WTC11 (cell line): ENCODE measurements at regions not wholly inside any gene's neighbourhood (a gene's known extent, or its start where the extent isn't known, plus 50 kb on each side); places are given as distances from the start of the nearest gene placed in this dataset.

ENCODE experiments used
- ATAC-seq: fragments of 200-7000 bp; cut with Tn5 transposase; 2 replicates; pipeline ENCODE4 v1.10.0; 2021; ENCODE audit warnings: mild to moderate bottlenecking, moderate library complexity
- CTCF ChIA-PET: fragments of 300-600 bp; sonication (Branson Sonifier 250); formaldehyde crosslinking; loops from one replicate; lab custom pipeline; 2021; ENCODE audit warnings: antibody characterized with exemption; lab: Charles Lee
- POLR2A ChIA-PET: fragments of 350-600 bp; sonication (Branson Sonifier 250); formaldehyde crosslinking; loops from one replicate; lab custom pipeline; 2021; ENCODE audit warnings: antibody characterized with exemption; lab: Charles Lee
- DNase-seq: peaks from one replicate; pipeline ENCODE4 v3.0.0; 2021; ENCODE audit warnings: low spot score
- H3K27ac Mint-ChIP-seq: 2 replicates; pipeline ENCODE4 v1.8.0; 2021; ENCODE audit warnings: mixed read lengths
- H3K27me3 Mint-ChIP-seq: 2 replicates; pipeline ENCODE4 v1.8.0; 2021; ENCODE audit warnings: low read depth, mild to moderate bottlenecking, moderate library complexity, mixed read lengths
- H3K36me3 Mint-ChIP-seq: 2 replicates; pipeline ENCODE4 v1.8.0; 2021; ENCODE audit warnings: mixed read lengths
- H3K4me1 Mint-ChIP-seq: 2 replicates; pipeline ENCODE4 v1.8.0; 2022; ENCODE audit warnings: mixed read lengths
- H3K4me3 Mint-ChIP-seq: 2 replicates; pipeline ENCODE4 v1.8.0; 2021; ENCODE audit warnings: mild to moderate bottlenecking, moderate library complexity, mixed read lengths
- H3K9me3 Mint-ChIP-seq: 2 replicates; pipeline ENCODE4 v1.8.0; 2021; ENCODE audit warnings: mixed read lengths
- AR ChIP-seq: fragments of 250-450 bp; sonication (Bioruptor Pico); IDR thresholded peaks from 2 replicates; pipeline ENCODE4 v1.9.0; 2021; ENCODE audit warnings: mild to moderate bottlenecking
- FOXJ3 ChIP-seq: sonication (generic); formaldehyde crosslinking; IDR thresholded peaks from 2 replicates; pipeline ENCODE4 v1.9.0; 2021; ENCODE audit warnings: missing genetic modification reagents, mild to moderate bottlenecking, borderline replicate concordance
- IRF1 ChIP-seq: sonication (generic); formaldehyde crosslinking; IDR thresholded peaks from 2 replicates; pipeline ENCODE4 v1.8.0; 2023; ENCODE audit warnings: missing genetic modification reagents
- JAZF1 ChIP-seq: fragments of 250-450 bp; sonication (Bioruptor Pico); IDR thresholded peaks from 2 replicates; pipeline ENCODE4 v1.9.0; 2021; ENCODE audit warnings: moderate library complexity, mild to moderate bottlenecking, inconsistent platforms
- MLX ChIP-seq: sonication (generic); formaldehyde crosslinking; IDR thresholded peaks from 2 replicates; pipeline ENCODE4 v1.8.1; 2023; ENCODE audit warnings: mild to moderate bottlenecking, missing genetic modification reagents, moderate library complexity
- PRRX2 ChIP-seq: fragments of 250-450 bp; sonication (Bioruptor Pico); IDR thresholded peaks from 2 replicates; pipeline ENCODE4 v1.8.0; 2021; ENCODE audit warnings: mild to moderate bottlenecking
- USF1 ChIP-seq: sonication (generic); formaldehyde crosslinking; IDR thresholded peaks from 2 replicates; pipeline ENCODE4 v1.8.0; 2022; ENCODE audit warnings: mild to moderate bottlenecking, missing genetic modification reagents
- ZNF232 ChIP-seq: sonication (generic); formaldehyde crosslinking; IDR thresholded peaks from 2 replicates; pipeline ENCODE4 v1.8.0; 2022; ENCODE audit warnings: mild to moderate bottlenecking, missing genetic modification reagents
- ZNF396 ChIP-seq: fragments of 250-450 bp; sonication (Bioruptor Pico); IDR thresholded peaks from 2 replicates; pipeline ENCODE4 v1.8.0; 2021; ENCODE audit warnings: mild to moderate bottlenecking, moderate library complexity, borderline replicate concordance
- ZNF512 ChIP-seq: sonication (generic); formaldehyde crosslinking; IDR thresholded peaks from 2 replicates; pipeline ENCODE4 v1.8.1; 2022; ENCODE audit warnings: missing genetic modification reagents, borderline replicate concordance
- TF ChIP-seq, protein P1 (sequence below): sonication (generic); formaldehyde crosslinking; IDR thresholded peaks from 2 replicates; pipeline ENCODE4 v1.8.0; 2022; ENCODE audit warnings: mild to moderate bottlenecking, missing genetic modification reagents
- TF ChIP-seq, protein P2 (sequence below): fragments of 250-450 bp; sonication (Bioruptor Pico); IDR thresholded peaks from 2 replicates; pipeline ENCODE4 v1.9.0; 2021; ENCODE audit warnings: mild to moderate bottlenecking, borderline replicate concordance
- TF ChIP-seq, protein P3 (sequence below): sonication (generic); formaldehyde crosslinking; IDR thresholded peaks from 2 replicates; pipeline ENCODE4 v1.8.0; 2022; ENCODE audit warnings: mild to moderate bottlenecking, missing genetic modification reagents

- TF ChIP-seq AR (CRISPR knock-in tag), result no peak
- no peak for TF ChIP-seq FOXJ3 (CRISPR knock-in tag)
- TF ChIP-seq ZNF396 (CRISPR knock-in tag), result no peak
Measured at GRCh38 chr4:29861307-29861706, 858.9 kb upstream of the PCDH7 start (continued).

GRCh38 chr4:29867412-29867811 lies 852.8 kb upstream of the PCDH7 start:
- peaks cover 71% of the 10 kb centered on the region for H3K9me3 Mint-ChIP-seq
- CTCF ChIA-PET, result no interaction called here
- no peak for DNase-seq
- no peak overlapping the region for H3K4me3 Mint-ChIP-seq
- no peak for ATAC-seq
- POLR2A ChIA-PET, result no interaction called here
- TF ChIP-seq ZNF232 (no peak), ZNF512 (CRISPR knock-in tag) (no peak), USF1 (CRISPR knock-in tag) (no peak), AR (CRISPR knock-in tag) (no peak), PRRX2 (CRISPR knock-in tag) (no peak)
- TF ChIP-seq, protein P1, sequence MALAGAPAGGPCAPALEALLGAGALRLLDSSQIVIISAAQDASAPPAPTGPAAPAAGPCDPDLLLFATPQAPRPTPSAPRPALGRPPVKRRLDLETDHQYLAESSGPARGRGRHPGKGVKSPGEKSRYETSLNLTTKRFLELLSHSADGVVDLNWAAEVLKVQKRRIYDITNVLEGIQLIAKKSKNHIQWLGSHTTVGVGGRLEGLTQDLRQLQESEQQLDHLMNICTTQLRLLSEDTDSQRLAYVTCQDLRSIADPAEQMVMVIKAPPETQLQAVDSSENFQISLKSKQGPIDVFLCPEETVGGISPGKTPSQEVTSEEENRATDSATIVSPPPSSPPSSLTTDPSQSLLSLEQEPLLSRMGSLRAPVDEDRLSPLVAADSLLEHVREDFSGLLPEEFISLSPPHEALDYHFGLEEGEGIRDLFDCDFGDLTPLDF (CRISPR knock-in tag), result no peak
- TF ChIP-seq, all 79 proteins: peak for 0
- no peak overlapping the region for H3K27ac Mint-ChIP-seq
- no peaks in the 10 kb centered on the region for H3K4me1 Mint-ChIP-seq
- peaks cover 48% of the 10 kb centered on the region for H3K36me3 Mint-ChIP-seq
- H3K27me3 Mint-ChIP-seq, result no peaks in the 10 kb centered on the region

DNA sequence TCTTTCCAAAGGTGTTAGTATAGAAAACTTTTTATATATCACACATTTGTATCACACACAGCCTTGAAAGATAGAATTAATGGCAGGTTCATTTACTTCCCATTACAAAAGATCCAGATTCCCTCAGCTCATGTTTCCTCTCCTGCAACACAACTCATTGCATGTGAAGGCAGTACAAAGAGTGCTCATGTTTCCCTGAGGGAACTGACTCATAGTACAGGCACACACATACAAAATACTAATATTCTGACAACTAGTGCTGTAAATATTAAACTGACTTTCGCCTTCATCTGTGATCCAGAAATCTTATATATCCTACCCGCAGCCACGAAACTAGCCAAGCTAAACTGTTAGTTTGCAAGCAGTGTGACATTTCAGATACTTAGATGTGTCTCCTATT lies 819.8 kb upstream of the PCDH7 start:
- H3K4me3 Mint-ChIP-seq, result no peak overlapping the region
- H3K4me1 Mint-ChIP-seq, result no peaks in the 10 kb centered on the region
- POLR2A ChIA-PET, result no interaction called here
- H3K27ac Mint-ChIP-seq, result no peak overlapping the region
- DNase-seq, result no peak
- H3K27me3 Mint-ChIP-seq, result no peaks in the 10 kb centered on the region
- no peaks in the 10 kb centered on the region for H3K36me3 Mint-ChIP-seq
- peaks cover 8% of the 10 kb centered on the region for H3K9me3 Mint-ChIP-seq
- ATAC-seq, result no peak
- CTCF ChIA-PET, result no interaction called here
- no peak for TF ChIP-seq MLX (CRISPR knock-in tag)
- no peak for TF ChIP-seq IRF1
- TF ChIP-seq, protein P2, sequence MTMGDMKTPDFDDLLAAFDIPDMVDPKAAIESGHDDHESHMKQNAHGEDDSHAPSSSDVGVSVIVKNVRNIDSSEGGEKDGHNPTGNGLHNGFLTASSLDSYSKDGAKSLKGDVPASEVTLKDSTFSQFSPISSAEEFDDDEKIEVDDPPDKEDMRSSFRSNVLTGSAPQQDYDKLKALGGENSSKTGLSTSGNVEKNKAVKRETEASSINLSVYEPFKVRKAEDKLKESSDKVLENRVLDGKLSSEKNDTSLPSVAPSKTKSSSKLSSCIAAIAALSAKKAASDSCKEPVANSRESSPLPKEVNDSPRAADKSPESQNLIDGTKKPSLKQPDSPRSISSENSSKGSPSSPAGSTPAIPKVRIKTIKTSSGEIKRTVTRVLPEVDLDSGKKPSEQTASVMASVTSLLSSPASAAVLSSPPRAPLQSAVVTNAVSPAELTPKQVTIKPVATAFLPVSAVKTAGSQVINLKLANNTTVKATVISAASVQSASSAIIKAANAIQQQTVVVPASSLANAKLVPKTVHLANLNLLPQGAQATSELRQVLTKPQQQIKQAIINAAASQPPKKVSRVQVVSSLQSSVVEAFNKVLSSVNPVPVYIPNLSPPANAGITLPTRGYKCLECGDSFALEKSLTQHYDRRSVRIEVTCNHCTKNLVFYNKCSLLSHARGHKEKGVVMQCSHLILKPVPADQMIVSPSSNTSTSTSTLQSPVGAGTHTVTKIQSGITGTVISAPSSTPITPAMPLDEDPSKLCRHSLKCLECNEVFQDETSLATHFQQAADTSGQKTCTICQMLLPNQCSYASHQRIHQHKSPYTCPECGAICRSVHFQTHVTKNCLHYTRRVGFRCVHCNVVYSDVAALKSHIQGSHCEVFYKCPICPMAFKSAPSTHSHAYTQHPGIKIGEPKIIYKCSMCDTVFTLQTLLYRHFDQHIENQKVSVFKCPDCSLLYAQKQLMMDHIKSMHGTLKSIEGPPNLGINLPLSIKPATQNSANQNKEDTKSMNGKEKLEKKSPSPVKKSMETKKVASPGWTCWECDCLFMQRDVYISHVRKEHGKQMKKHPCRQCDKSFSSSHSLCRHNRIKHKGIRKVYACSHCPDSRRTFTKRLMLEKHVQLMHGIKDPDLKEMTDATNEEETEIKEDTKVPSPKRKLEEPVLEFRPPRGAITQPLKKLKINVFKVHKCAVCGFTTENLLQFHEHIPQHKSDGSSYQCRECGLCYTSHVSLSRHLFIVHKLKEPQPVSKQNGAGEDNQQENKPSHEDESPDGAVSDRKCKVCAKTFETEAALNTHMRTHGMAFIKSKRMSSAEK (CRISPR knock-in tag), result no peak
- no peak for TF ChIP-seq JAZF1 (CRISPR knock-in tag)
- TF ChIP-seq, protein P3, sequence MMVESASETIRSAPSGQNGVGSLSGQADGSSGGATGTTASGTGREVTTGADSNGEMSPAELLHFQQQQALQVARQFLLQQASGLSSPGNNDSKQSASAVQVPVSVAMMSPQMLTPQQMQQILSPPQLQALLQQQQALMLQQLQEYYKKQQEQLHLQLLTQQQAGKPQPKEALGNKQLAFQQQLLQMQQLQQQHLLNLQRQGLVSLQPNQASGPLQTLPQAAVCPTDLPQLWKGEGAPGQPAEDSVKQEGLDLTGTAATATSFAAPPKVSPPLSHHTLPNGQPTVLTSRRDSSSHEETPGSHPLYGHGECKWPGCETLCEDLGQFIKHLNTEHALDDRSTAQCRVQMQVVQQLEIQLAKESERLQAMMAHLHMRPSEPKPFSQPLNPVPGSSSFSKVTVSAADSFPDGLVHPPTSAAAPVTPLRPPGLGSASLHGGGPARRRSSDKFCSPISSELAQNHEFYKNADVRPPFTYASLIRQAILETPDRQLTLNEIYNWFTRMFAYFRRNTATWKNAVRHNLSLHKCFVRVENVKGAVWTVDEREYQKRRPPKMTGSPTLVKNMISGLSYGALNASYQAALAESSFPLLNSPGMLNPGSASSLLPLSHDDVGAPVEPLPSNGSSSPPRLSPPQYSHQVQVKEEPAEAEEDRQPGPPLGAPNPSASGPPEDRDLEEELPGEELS (CRISPR knock-in tag), result no peak
